Stimulated activated CD4-positive, alpha-beta T cell treated with anti-CD3 and anti-CD28 coated beads, Interleukin-12 subunit alpha, Interleukin-12 subunit beta, amount 100 ng/mL, for 24 hours (primary cell): ENCODE measurements at regions not wholly inside any gene's neighbourhood (a gene's known extent, or its start where the extent isn't known, plus 50 kb on each side); places are given as distances from the start of the nearest gene placed in this dataset.
"Not testable (repeated sequence)": the region's sequence is repeated elsewhere in the genome, so short reads cannot be mapped to it uniquely, and the experiment has no call there.

ENCODE experiments used
- DNase-seq, 2 experiments: peaks; one replicate each; pipeline ENCODE4 v3.0.0-alpha.2; 2020; ENCODE audit warnings: low read depth in 2 of 2

- DNase-seq, result no peak
Measured at GRCh38 chr2:14977021-14977420, 344.5 kb downstream of the LRATD1 start.

- DNase-seq, result no peak
Measured at GRCh38 chr2:14978845-14979244, 346.3 kb downstream of the LRATD1 start.

GRCh38 chr2:14982790-14983189 is 350.3 kb downstream of the LRATD1 start:
- no peak for DNase-seq

GRCh38 chr2:14988600-14988999 is 356.1 kb downstream of the LRATD1 start:
- no peak for DNase-seq

- DNase-seq, result no peak
Measured at GRCh38 chr2:14991723-14992122, 359.2 kb downstream of the LRATD1 start.

GRCh38 chr2:14994721-14995120 is 362.2 kb downstream of the LRATD1 start:
- DNase-seq, result no peak

- no peak for DNase-seq
Measured at GRCh38 chr2:14996351-14997014, 364.0 kb downstream of the LRATD1 start.

GRCh38 chr2:14998546-14998945 is 366.0 kb downstream of the LRATD1 start:
- no peak for DNase-seq

- no peak for DNase-seq
Measured at GRCh38 chr2:14999114-14999661, 366.7 kb downstream of the LRATD1 start.

- not testable (repeated sequence) for DNase-seq
Measured at GRCh38 chr2:15002519-15002918, 370.0 kb downstream of the LRATD1 start.

- no peak for DNase-seq
Measured at GRCh38 chr2:15006667-15007066, 374.1 kb downstream of the LRATD1 start.

GRCh38 chr2:15009681-15010080 is 377.2 kb downstream of the LRATD1 start:
- DNase-seq, result no peak

- DNase-seq, result no peak
Measured at GRCh38 chr2:15010346-15010745, 377.8 kb downstream of the LRATD1 start.

- no peak for DNase-seq
Measured at GRCh38 chr2:15018814-15019213, 386.3 kb downstream of the LRATD1 start.

- DNase-seq, result no peak
Measured at GRCh38 chr2:15023221-15023620, 390.7 kb downstream of the LRATD1 start.

GRCh38 chr2:15028406-15028805 is 395.9 kb downstream of the LRATD1 start:
- DNase-seq, result no peak

GRCh38 chr2:15031745-15032240 is 399.3 kb downstream of the LRATD1 start:
- DNase-seq, result no peak

- no peak for DNase-seq
Measured at GRCh38 chr2:15034246-15034645, 401.7 kb downstream of the LRATD1 start.

GRCh38 chr2:15034860-15035259 is 402.3 kb downstream of the LRATD1 start:
- no peak for DNase-seq

- peak in 1 of 2 experiments; percentile 8 for DNase-seq
Measured at GRCh38 chr2:15038366-15039364, 406.1 kb downstream of the LRATD1 start.

GRCh38 chr2:15040429-15041084 is 408.0 kb downstream of the LRATD1 start:
- DNase-seq, result no peak

- no peak for DNase-seq
Measured at GRCh38 chr2:15041429-15041837, 408.9 kb downstream of the LRATD1 start.
